NCI-H2196 treated with DMSO at 0.1 percent for 48 hours (cell line): ENCODE measurements at regions not wholly inside any gene's neighbourhood (a gene's known extent, or its start where the extent isn't known, plus 50 kb on each side); places are given as distances from the start of the nearest gene placed in this dataset.
"Not testable (repeated sequence)": the region's sequence is repeated elsewhere in the genome, so short reads cannot be mapped to it uniquely, and the experiment has no call there.

ENCODE experiments used
- DNase-seq: peaks from one replicate; lab custom pipeline; 2025; ENCODE audit not compliant: unreplicated experiment; lab: John Stamatoyannopoulos, UW

DNA sequence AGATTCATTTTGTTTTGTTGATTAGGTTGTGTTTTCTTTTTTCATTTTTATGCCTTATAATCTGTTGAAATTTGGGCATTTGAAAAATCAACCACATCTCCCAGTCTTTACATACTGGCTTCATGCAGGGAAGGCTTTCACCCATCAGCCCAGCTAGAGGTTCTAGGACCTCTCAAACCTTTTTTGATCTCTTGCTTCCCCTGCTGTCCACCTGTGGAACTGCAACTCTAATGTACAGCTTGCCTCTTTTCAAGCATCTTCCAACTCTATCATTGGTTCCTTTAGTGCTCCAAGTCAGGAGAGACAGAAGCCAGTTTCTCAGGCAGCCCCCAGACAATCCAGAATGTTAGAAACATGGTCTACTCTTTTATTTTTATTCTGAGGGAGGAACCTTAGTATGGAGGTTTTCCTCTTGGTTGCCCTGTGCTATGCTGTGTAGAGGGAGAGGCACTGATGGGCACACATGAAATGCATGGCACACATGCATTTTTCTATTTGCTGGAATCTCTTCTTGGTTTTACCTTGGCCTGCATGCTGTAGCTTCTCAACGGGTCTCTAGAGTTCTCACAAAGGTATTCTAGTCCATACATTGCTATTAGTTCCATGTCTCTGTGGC, 107.2 kb upstream of the L3MBTL4 start:
- DNase-seq, result no peak

DNA sequence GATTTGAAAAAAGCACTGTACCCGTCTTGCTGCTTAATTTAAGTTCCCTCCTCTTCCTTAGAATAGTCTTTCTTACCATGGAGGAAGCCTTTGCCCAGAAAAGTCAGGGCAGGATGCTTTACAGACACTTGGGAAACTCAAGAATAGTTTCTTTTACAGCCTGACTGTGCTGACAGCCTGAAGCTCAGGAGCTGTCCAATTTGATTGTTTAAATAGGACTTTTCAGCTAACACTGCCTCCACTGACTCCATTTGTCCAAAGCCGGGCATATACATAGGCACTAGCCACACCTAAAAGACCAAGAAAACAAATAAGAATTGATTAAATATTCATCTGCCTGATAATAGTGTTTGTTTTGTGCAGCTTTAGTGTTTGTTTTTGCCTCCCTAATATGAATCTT, 110.9 kb upstream of the L3MBTL4 start:
- no peak for DNase-seq

DNA sequence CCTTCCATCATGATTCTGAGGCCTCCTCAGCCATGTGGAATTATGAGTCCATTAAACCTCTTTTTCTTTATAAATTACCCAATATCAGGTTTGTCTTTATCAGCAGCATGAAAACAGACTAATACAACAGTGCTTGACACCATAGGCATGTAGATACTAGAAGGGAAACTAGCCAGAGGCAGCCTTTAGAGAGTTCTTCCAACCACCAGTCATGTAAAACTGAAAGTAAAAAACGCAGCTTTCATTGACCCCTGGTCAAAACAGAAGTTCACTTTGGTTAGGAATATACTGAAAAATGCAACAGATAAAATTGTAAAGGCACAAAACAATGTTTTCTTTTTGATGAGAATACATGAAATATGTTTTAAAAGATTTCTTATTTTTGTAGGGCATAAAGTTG, 122.8 kb upstream of the L3MBTL4 start:
- DNase-seq, result no peak

DNA sequence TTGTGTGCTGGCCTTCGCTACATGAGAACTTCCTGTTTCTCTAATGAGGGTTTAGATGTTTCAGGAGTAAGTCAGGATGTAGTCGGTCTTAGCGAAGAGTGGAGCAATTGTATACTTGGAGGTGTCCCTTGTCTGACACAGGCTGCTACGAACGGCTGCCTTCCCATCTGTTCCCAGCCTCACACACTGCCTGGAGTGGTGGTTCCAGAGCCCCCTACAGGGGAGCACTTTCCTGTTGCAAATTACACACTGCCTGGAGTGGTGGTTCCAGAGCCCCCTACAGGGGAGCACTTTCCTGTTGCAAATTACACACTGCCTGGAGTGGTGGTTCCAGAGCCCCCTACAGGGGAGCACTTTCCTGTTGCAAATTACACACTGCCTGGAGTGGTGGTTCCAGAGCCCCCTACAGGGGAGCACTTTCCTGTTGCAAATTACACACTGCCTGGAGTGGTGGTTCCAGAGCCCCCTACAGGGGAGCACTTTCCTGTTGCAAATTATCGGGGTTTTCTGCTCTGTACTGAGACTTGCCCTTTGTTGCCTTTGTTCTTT, 126.5 kb upstream of the L3MBTL4 start:
- DNase-seq, result not testable (repeated sequence)

DNA sequence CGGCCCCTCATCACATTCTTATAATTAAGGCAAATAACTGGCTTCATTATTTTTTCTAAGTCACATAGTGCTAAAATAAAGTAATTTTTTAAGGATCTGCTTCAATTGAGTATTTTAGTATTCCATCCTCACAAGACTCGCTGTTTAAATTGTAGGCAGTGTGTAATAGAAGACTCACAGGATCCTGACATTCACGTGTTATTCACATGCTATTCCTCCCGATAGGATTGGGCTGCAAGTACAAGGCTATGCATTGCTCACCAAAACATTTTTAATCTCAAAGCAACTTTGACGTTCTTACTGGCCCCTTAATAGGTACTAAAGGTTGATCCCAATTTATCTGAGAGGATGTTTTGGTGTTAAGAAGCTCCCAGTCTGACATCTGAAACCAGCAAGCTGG, 127.6 kb upstream of the L3MBTL4 start:
- no peak for DNase-seq

DNA sequence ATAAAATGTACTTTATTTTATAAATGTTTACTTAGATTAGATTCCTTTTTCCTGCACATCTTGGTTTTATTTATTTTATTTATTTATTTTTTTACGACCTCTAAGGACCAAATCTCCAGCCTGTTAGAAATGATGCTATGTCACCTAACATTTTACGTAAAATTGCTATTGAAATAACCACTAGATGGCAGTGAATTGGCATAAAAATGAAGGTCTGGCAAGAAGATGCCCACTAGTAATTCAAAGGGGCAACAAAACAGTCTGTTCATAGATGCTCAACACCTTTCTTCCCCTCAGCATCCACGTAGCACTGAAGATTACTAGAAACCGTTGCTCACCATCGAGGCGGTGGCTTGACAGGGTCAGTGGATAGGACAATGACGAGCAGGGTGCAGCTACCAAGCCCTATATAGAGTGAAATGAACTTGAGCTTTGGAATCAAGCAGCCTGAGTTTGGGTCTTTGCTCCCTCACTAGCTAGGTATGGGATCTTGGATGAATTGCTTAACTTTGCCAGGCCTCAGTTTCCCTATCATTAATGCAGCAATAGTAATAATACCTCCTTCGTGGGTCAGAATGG, 128.7 kb upstream of the L3MBTL4 start:
- DNase-seq, result peak; percentile 19

DNA sequence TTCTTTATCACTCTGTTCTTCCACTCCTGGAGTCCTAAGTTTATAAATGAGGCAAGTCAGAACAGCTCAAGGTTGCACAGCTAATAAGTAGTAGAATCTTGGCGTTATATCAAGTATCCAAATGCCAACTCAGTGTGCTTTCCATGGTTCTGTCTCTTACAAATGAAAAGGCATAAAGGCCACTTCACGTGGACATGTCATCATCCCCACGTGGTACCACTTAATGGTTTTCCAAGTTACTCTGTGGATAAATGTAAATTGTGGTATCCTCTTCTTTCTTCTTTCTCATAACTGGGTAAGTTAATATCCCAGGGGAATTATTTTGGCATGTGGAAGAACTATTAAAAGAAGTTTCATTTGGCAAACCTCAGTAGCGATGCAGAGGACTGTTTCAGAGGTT, 131.5 kb upstream of the L3MBTL4 start:
- no peak for DNase-seq

DNA sequence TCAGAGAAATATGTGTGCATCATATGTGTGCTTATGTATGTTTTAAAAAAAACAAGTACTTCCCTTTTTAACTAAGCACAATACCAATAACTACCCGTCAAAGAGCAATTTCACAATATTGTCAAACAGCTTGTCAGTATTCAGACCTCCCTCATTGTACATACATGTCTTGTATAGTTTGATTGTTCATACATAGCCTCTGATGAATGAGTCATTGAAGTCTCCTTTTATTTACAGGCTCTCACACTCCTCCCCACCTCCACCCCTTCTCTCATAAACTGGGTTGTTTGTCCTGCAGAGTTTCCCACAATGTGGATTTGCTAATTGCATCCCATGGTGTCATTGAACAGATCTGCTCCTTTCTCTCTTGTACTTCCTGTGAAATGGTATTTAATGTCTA, 132.8 kb upstream of the L3MBTL4 start:
- DNase-seq, result no peak

DNA sequence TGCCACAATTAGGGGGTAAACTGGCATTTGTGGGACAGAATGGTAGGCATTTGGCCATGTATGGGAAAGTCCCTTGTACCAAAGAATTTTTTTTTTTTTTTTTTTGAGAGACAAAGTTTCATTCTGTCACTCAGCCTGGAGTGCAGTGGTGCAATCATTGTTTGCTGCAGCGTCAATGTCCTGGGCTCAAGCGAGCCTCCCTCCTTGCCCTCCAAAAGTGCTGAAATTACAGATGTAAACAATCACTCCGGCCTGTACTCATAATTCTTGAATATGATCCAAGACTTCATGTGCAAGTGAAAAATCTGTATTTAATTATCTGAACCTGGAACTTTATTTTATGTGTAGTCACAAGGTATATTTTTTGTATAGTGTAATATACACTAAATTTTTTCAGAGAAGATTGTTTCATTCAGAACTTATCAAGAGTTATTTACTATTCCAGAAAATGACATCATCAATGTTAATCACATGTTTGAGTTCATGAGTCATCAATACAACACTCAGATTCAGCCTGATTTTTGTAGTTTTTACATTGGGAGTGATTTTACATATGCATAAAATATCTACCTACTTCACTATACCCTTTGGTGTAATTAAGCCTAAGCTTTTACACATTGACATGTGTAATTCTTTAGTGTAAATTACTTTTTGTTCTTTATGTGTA, 138.7 kb upstream of the L3MBTL4 start:
- DNase-seq, result no peak

DNA sequence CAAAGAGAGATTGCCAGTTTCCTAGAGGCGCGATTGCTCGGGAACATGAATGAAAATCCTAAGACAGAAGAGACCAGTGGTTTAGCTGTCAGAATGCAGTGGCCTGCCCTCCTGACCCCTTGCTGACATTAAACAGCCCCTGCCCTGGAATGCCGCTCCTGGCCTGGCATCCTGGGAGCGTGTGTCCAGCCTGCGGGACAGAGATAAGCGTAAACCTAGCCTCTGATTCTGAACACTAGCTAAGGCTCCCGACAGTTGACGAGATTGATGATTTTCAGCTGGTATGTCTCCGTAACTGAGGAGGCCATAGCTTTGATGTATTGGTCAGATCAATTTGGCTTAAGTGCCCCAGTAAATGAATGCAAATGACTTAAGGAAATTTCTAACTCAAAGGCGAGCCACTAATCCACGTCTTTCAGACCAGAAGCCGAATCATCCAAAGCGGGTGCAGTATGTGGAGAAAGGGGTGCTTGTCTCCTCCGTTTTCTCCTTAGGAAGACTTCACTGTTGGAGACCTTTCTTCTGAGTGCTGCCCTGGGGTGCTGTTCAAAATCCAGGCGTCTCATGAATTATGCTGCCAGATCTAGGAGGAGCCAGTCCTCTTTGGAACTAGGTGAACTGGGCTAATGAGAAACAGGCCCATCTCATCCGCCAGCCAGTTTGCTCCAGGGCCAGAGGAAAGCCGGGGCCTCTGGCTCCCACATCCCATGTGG, 142.5 kb upstream of the L3MBTL4 start:
- DNase-seq, result no peak

DNA sequence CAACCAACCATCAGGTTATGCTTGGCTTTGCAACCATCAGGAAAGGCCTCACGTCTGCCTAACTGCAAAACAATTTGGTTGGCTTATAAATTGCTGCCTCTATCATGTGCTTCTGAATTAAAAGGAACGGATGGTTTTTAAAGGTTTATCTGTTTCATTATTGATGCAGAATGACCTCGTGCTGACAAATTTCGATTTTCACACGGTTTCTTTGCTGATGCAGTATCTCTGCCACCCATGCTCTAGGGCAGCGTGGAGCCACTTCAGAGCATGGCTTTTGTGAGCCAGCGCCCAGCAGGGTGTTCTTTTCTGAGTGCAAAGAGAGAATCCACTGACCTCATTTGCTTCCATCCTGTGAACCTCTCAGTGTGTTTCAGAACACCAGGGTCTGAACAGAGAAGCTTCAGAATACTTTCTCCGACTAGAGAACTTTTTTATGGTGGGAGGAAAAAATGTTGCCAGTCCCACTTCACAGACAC, 143.1 kb upstream of the L3MBTL4 start:
- no peak for DNase-seq

DNA sequence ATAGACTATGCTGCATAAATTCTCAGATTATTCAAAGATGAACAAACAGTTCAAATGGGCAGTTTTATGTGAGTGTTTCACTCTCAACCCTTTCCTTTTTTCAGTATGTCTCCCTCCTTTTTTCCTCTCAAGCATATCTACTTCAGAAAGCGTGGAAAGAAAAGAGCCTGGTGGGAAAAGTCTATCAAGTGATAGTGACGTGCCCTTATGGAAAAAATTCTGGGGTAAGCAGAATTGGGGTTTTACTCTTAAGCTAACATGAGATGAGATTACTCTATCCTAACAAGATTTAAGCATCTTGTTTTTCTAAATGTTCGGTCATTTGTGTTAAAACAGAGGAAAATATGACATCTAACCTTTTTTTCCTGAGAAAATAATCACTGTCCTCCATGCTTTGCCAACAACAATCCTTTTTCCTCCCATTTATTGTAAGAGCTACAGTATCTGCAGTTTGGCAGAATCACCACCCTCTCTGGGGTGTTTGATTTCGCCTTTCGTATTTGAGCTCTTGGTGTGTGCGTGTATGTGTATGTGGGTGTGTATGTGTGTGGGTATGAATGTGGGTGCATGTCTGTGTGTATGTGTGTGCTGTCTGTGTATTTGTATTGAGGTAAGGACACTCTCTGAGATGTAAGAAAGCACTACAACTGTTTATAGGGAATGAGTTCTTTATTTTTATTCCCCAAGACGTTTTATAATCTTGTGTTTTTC, 143.9 kb upstream of the L3MBTL4 start:
- DNase-seq, result no peak

DNA sequence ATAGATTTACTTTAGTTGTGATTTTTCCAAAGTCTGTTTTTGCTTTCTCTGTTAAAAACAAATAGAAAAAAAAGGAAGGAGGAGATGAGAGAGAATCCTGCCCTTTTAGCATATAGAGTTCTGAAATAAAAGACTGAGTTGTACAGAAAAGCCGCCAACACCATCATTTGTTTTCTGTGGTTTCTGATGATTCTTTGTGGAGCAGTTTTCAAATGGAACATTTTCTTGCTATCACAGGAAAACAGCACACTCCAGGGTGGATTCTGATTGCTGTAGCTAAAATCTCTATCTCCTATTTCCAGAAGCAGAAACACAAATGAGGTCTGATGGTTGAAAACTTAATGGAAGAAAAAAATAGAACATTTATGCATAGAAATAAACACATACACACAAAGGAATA, 144.6 kb upstream of the L3MBTL4 start:
- DNase-seq, result no peak

DNA sequence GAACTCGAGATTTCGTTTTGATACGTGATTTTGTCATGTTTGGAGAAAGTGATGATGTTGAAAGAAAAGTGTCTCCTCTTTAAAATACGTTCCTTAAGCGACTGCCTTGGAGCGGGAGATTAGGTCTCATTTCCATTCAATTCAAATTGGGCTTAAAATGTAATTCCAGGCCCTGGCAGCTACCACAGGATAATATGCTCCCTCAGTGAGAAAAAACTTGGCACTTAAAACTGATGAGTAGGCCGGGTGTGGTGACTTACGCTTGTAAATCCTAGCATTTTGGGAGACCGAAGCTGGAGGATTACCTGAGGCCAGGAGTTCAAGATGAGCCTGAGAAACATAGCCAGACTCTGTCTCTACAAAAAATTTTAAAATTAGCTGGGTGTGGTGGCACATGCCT, 146.3 kb upstream of the L3MBTL4 start:
- no peak for DNase-seq

DNA sequence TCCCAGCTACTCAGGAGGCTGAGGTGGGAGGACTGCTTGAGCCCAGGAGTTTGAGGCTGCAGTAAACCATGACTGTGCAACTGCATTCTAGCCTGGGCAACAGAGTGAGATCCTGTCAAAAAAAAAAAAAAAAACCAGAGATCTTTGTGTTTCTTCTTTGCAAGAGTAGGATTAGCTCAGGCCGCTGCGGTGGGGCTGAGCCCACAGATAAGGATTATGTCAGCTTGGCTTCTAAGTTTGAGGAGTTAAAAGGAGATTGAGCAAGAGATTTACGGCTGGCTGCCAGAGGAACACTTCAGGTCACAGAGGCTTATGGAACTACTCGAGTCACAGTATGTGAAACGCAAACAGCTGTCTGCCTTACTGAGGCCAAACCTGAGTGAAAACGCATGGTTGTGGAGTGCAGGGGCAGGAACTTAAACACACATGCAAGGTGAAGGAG, 146.7 kb upstream of the L3MBTL4 start:
- no peak for DNase-seq

DNA sequence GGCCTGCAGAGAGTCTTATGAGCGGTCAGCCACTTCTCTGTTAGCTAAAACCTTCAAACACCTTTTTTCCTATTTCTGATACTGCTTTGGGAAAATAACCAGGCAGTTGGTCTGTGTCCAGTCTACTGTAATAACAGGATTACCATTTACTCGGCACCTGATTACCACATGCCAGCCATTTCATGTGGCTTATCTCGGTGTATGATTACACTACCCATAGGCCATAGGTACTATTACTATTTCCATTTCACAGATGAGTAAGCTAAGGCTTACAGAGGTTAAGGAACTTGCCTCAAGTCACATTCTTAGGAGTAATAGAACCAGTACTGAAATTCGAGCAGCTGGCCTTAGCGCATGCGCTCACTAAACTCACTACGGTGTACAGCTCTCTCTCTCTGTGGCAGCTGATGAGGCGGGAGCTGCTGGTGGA, 147.2 kb upstream of the L3MBTL4 start:
- no peak for DNase-seq

DNA sequence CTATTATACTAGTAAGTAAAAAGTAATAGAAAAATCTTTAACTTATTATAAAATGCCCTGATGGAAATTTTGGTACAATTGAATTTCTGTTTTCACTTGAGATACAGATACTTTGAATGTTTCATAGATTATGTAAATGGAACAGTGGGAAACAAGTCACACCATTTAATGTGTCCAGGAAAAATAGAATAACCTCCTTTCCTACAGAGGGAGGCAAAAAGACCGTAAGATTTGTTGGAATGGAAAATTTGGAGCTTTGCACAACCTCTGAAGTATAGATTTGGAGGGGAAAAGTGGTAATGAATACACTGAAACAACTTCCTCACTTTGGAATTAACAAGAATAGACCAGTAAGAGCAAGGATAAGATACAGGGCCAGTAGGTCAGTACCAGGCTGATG, 149.2 kb upstream of the L3MBTL4 start:
- no peak for DNase-seq

DNA sequence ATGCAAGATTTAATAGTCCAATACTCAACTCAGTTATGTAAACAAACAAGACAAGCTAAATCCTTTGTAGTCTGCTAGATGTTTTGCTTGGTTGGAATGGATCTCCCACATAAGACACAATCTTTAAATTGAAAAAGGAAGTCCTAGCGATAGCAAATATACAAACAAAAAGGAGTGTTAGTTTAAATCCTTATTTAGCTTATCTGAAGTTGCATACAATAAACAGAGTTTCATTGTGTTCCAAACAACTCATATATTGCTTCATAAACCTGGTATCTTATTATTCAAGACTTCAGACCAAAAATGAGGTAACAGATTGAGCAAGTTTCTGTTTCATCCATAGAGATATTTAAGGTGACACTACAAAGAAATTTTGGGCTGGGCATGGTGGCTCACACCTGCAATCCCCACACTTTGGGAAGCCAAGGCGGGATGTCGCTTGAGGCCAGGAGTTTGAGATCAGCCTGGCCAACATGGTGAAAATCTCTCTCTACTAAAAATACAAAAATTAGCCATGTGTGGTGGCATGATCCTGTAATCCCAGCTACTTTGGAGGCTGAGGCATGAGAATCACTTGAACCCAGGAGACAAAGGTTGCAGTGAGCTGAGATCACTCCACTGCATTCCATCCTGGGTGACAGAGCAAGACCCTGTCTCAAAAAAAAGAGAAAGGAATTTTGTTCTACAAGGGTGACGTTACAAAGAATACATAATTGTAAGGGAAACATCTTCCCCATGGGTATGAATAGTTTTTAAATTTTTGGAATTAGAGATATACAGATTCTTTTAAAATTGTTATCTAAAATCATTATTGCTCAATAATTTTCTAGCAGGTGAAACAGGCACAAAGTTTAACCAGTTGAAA, 150.5 kb upstream of the L3MBTL4 start:
- no peak for DNase-seq

DNA sequence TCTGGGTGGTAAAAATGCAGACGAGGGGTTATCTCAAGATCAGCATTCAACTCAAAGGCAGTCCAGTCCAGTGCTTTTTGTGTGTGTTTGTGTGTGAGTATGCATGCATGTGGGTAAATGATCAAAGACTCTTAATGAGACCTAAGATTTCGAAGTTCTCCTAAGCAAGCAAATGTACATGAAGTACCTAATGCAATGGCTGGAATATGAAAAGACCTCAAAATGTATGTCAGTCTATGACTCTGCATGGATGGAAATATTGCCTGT, 151.0 kb upstream of the L3MBTL4 start:
- no peak for DNase-seq

DNA sequence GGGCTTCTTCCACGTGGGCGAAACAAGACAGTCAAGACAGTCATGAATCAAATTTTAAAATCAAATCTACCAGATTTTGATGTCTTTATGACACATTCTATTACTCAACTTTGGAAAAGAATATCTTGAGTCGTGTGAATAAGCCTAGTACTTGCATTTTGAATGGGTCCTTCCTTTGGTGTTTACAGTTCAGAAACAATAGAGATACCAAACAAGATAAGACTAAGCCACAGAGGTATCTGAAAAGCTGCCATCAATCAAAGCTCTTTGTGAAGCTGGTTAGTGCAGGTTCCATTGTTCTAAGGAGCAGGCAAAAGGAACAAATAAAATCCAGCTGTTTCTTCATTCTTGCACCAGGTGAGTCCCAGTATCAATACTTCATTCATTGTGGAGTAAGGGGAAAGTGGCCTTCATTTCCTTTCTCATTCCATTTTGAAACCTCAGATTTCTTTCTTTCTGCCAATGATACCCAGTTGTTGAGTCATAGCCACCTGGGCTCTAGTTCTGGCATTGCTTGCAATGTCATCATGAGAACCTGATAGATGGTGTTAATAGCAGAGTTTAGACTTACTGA, 151.7 kb upstream of the L3MBTL4 start:
- DNase-seq, result no peak
